Subcutaneous abdominal adipose tissue (tissue), 5 donors: ENCODE measurements at regions not wholly inside any gene's neighbourhood (a gene's known extent, or its start where the extent isn't known, plus 50 kb on each side); places are given as distances from the start of the nearest gene placed in this dataset.

ENCODE experiments used
- H3K27ac ChIP-seq: one replicate; pipeline ENCODE4 v1.7.0; 2013; ENCODE audit warnings: low read depth, mild to moderate bottlenecking, inconsistent platforms, low read length, moderate library complexity
- H3K27me3 ChIP-seq, 5 donors: one replicate each; pipeline ENCODE4 v1.7.0; 2013; ENCODE audit warnings: low read length in 5 of 5, inconsistent platforms in 1 of 5; ENCODE audit not compliant: control insufficient read depth in 5 of 5, insufficient read depth in 4 of 5
- H3K36me3 ChIP-seq, 5 donors: one replicate each; pipeline ENCODE4 v1.7.0; 2013; ENCODE audit warnings: low read length in 5 of 5; ENCODE audit not compliant: control insufficient read depth in 5 of 5, insufficient read depth in 5 of 5
- H3K4me1 ChIP-seq, 5 donors: one replicate each; pipeline ENCODE4 v1.7.0; 2013; ENCODE audit warnings: low read length in 5 of 5, mild to moderate bottlenecking in 3 of 5, moderate library complexity in 1 of 5; ENCODE audit not compliant: control insufficient read depth in 5 of 5, insufficient read depth in 5 of 5
- H3K4me3 ChIP-seq, 5 donors: one replicate each; pipeline ENCODE4 v1.7.0; 2013; ENCODE audit warnings: low read length in 5 of 5, low read depth in 1 of 5
- H3K9ac ChIP-seq, 5 donors: one replicate each; pipeline ENCODE4 v1.7.0; 2013; ENCODE audit warnings: low read length in 5 of 5, mild to moderate bottlenecking in 4 of 5, moderate library complexity in 3 of 5
- H3K9me3 ChIP-seq, 5 donors: one replicate each; pipeline ENCODE4 v1.7.0; 2013; ENCODE audit warnings: low read length in 5 of 5; ENCODE audit not compliant: control insufficient read depth in 5 of 5
- donor health status: healthy.
- donor health status: healthy.
- donor health status: healthy.
- donor health status: healthy.
- donor health status: healthy.

DNA sequence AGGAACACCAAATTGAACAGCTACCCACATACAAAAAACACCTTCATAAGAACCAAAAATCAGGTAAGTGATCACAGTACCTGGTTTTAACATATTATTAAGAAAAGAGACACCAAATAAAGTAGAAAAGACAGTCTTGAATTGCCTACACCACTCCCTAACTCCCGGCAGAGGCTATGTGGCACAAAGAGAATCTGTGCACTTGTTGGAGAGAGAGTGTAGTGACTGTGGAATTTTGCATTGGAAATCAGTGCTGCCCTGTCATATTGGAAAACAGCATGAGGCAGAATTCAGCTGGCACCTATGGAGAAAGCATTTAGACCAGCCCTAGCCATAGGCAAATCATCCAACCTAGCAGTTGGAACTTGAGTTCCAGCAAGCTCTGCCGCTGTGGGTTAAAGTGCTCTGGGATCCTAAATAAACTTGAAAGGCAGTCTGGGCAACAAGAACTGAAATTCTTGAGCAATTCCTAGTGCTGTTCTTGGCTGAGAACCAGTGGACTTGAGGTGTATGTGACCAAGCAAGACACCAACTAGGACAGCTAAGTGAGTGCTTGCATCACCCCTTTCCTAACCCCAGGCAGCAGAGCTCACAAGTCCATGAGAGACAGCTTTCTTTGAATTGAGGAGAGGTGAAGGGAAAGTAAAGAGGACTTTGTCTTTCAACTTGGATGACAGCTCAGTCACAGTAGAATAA, 969.6 kb upstream of the ALCAM start:
- Histone ChIP-seq H3K27me3 (no peaks in the 10 kb centered on the region), H3K9ac (no peak overlapping the region), H3K27ac (no peak overlapping the region), H3K4me3 (no peak overlapping the region), H3K4me1 (peaks cover 0 to 15% (median 13%) of the 10 kb centered on the region in 5 donors), H3K9me3 (peaks cover 0 to 5% (median 0%) of the 10 kb centered on the region in 5 donors), H3K36me3 (no peaks in the 10 kb centered on the region)

DNA sequence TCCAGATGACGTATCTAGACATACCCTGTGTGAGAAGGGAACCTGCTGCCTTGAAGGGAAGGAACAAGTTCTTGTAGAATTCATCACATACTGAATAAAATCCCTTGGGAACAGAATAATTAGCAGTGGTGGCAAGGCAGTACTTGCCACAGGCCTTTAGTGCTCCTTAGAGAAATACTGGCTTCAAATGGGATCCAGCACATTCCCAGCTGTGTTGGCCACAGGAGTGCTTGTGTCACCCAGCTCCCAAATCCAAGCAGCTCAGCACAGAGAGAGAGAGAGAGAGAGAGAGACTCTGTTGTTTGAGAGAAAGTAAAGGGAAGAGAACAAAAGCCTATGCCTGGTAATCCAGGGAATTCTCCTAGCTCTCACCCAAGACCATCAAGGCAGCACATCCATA, 969.0 kb upstream of the ALCAM start:
- Histone ChIP-seq H3K4me1 (peaks cover 0 to 15% (median 13%) of the 10 kb centered on the region in 5 donors), H3K27me3 (no peaks in the 10 kb centered on the region), H3K27ac (no peak overlapping the region), H3K9me3 (peaks cover 0 to 5% (median 0%) of the 10 kb centered on the region in 5 donors), H3K9ac (no peak overlapping the region), H3K36me3 (no peaks in the 10 kb centered on the region), H3K4me3 (no peak overlapping the region)

DNA sequence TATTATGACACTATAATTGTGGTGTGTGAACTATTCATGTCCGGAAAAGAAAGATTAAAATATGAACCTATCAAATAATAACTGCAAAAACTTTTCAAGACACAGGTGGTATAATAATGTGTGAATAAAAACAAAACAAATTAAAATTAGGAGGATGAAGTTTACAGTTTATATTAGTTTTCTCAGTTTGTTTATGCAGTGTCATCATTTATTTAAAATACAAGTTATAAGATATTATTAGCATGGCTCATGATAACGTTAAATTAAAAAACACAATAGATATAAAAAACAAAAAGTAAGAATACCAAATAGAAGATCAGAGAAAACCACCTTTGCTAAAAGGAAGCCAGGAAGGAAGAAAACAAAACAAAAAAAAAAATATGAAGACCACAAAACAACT, 963.8 kb upstream of the ALCAM start:
- Histone ChIP-seq H3K36me3 (no peaks in the 10 kb centered on the region), H3K4me1 (peaks cover 0 to 1% (median under 1%) of the 10 kb centered on the region in 5 donors), H3K9me3 (peaks cover 0 to 5% (median 0%) of the 10 kb centered on the region in 5 donors), H3K9ac (no peak overlapping the region), H3K4me3 (no peak overlapping the region), H3K27ac (no peak overlapping the region), H3K27me3 (no peaks in the 10 kb centered on the region)

DNA sequence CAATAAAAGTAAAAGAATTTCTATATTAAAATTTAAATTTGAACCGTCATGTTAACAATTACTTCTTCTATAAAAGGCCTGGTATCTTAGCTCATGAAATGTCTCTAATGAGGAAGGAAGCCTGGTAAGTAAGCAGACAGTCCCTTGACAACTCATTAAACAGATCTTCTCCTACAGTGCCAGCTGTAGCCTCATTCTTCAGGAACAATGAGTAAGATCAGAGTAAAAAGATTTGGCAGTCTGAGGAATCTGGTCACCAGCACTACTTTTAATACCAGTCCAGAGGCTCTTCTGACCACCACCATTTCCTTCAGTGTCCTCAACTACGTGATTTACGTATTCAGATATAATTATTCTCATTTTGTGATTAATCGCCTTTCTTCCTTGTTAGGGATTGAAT, 955.0 kb upstream of the ALCAM start:
- Histone ChIP-seq H3K27ac (no peak overlapping the region), H3K4me3 (no peak overlapping the region), H3K27me3 (no peaks in the 10 kb centered on the region), H3K4me1 (no peaks in the 10 kb centered on the region), H3K9ac (no peak overlapping the region), H3K9me3 (no peaks in the 10 kb centered on the region), H3K36me3 (no peaks in the 10 kb centered on the region)

DNA sequence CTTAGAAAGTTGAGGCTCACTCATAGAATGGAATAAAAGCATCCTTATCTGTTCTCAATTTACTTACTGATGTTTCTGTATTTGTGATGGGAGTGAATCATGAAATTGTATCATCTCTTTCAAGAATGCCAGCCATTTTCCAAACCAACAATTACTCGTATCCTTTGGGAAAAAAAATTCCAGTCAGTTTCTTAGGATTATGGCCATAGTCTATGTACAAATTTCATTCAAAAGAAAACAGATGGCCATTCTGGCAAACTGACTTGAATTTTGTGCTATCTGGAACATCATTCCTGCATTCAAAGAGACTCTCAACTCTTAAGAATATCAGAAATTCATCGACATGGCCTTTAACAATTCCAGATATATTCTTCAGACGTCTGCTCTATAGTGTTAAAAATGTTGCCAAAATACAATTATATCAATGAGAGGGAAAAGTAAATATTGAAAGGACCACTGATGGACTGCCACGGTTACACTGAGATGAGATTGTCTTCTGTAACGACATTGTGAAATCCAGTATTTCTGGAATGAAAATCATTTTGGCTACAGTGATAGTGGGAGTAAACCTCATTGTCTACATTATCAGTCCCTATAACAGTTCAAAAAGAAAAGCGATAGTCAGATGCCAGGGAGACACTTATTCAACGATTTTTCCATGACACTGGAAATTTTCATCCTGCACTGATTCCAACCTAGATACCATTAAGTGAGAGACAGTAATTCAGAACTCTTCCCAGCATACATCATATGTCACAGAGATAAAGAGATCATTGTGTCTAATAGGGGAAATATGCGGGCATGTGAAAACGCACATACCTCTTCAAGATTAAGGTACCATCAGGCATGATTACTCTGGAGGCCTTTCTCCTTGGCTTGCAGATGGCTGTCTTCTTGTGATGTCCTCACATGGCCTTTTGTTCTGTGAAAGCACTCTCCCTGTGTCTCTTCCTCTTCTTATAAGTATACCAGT, 953.8 kb upstream of the ALCAM start:
- H3K4me1 ChIP-seq = no peaks in the 10 kb centered on the region
- H3K36me3 ChIP-seq = no peaks in the 10 kb centered on the region
- H3K4me3 ChIP-seq = no peak overlapping the region
- H3K9ac ChIP-seq = no peak overlapping the region
- no peaks in the 10 kb centered on the region for H3K27me3 ChIP-seq
- H3K27ac ChIP-seq = no peak overlapping the region
- H3K9me3 ChIP-seq = no peaks in the 10 kb centered on the region

DNA sequence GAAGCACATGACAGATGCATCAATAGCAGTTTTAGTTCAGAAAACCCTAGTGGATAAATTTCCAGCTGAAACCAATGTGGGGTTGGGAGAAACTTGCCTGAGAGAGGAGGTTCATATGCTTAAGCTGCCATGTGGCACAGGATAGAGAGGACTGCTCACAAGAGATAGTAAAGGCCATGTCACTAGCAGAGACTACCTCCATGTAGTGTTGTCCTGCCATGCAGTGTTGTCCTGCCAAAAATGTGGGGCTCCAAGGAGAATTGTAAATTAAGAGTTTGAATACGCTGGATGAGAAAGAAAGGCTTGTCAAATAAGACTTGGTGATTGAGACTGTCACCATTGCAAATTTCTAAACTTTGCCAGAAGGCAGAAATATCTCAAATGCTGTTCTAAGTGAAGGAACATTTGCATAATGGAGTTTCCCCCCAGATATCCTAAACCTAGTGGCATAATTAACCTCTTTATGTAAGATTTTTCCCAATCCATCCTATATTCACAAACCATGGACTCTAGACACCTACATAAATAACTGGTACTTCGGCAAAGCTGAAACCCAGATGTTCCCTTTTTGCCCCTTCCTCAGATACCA, 938.3 kb upstream of the ALCAM start:
- no peak overlapping the region for H3K27ac ChIP-seq
- H3K4me1 ChIP-seq = no peaks in the 10 kb centered on the region
- H3K9ac ChIP-seq = no peak overlapping the region
- no peaks in the 10 kb centered on the region for H3K27me3 ChIP-seq
- H3K4me3 ChIP-seq = no peak overlapping the region
- no peaks in the 10 kb centered on the region for H3K9me3 ChIP-seq
- no peaks in the 10 kb centered on the region for H3K36me3 ChIP-seq

DNA sequence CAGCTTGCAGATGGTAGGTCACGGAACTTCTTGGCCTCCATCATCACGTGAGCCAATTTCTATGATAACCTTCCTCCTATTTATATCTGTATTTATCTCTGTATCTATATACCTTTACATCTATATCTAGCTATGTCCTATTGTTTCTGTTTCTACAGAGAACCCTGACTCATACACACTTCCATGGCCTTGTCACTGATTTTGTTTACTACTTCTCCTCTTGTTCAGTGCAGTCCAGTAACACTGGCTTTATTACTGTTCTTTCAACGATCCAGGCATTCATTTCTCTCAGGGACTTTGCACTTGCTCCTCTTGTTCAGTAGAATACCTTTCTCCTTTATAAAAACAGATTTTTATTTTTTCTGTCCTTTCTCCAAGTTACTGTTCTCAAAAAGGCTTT, 937.0 kb upstream of the ALCAM start:
- Histone ChIP-seq H3K27me3 (no peaks in the 10 kb centered on the region), H3K4me3 (no peak overlapping the region), H3K27ac (no peak overlapping the region), H3K36me3 (no peaks in the 10 kb centered on the region), H3K4me1 (no peaks in the 10 kb centered on the region), H3K9ac (no peak overlapping the region), H3K9me3 (no peaks in the 10 kb centered on the region)

DNA sequence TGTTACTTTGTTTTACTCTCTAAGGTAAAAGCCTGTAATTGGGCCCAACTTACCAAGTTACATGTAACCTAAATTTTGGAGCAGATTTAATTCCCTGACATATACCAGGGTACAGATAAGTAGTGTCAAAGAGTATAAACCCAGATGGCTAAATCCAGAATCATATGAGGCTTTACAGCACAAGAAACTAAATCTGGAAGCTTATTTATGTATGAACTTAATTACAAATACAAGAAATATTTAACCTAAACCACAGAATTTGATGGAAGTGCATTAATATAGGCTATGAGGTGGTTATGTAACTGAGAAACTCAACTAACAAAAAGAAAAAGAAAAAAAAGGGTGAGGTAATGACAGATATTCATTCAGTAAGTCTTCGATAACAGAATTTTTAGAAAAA, 930.2 kb upstream of the ALCAM start:
- H3K27ac ChIP-seq = peak overlapping the region; percentile 27
- H3K36me3 ChIP-seq = no peaks in the 10 kb centered on the region
- H3K9ac ChIP-seq = no peak overlapping the region
- H3K9me3 ChIP-seq = no peaks in the 10 kb centered on the region
- H3K4me1 ChIP-seq = peaks cover 6 to 28% (median 11%) of the 10 kb centered on the region in 5 donors
- H3K27me3 ChIP-seq = no peaks in the 10 kb centered on the region
- H3K4me3 ChIP-seq = no peak overlapping the region

DNA sequence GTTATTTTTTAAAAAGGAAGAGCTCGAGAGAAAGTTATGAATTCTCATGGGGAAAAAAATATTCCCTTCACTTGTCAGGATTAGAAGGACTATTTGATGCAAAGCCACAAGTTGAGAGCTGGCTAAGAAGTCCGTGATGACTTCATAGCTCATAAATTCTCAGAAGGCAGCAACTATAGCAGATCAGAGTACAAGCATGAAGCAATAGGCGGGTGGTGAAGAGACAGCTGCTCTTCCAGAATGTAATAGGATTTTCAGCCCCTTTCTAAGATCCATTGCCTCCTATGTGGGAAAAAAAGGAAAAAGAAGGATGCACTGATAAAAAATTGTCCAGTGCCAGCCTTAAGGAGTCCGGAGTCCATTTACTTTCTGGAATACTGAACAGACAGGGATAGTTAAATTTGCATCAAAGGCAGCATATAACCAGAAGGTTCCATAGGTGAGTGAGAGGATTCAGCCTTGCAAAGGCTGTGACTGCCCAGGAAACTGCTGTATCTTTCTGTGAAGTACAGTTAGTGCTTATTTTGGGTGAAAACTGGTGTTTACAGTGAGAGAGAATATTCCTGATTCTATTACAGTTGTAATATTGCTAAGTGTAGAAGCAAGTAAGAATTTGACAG, 929.5 kb upstream of the ALCAM start:
- peaks cover 6 to 28% (median 11%) of the 10 kb centered on the region in 5 donors for H3K4me1 ChIP-seq
- H3K27ac ChIP-seq = peak overlapping the region; percentile 27
- H3K9me3 ChIP-seq = no peaks in the 10 kb centered on the region
- H3K4me3 ChIP-seq = peak overlapping the region in 1 of 5 donors; percentile 49
- H3K9ac ChIP-seq = no peak overlapping the region
- H3K36me3 ChIP-seq = no peaks in the 10 kb centered on the region
- no peaks in the 10 kb centered on the region for H3K27me3 ChIP-seq
